ENCODE measurements at regions not wholly inside any gene's neighbourhood (a gene's known extent, or its start where the extent isn't known, plus 50 kb on each side); places are given as distances from the start of the nearest gene placed in this dataset.
"Not testable (repeated sequence)": the region's sequence is repeated elsewhere in the genome, so short reads cannot be mapped to it uniquely, and the experiment has no call there.

DNA sequence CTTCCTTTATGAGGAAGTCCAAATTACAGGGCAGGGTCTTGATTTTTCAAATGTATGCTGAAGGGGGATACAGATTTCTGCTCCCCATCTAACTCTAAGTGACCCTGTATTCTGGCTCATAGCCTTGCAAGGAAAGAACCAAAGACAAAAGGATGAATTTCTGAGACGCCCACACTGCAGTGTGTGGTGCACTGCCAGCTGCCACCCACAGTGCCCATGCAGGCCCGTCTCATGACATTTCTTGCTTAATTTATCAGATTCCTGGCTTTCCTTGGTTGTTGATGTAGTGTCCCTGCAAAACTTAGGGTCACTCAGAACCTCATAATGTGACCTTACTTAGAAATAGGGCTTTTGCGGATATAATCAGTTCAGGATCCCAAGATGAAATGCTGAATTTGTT lies 68.0 kb downstream of the CBLN4 start:
- no peak for DNase-seq (ENCODE audit: extremely low read depth, low read depth)

- no peak for DNase-seq (ENCODE audit: extremely low read depth, low read depth)
Measured at GRCh38 chr20:55936209-55936595, 69.1 kb downstream of the CBLN4 start.

- no peak for DNase-seq (ENCODE audit: extremely low read depth, low read depth)
Measured at GRCh38 chr20:55935448-55936208, 69.7 kb downstream of the CBLN4 start.

- no peak for DNase-seq (ENCODE audit: extremely low read depth, low read depth)
Measured at GRCh38 chr20:55934146-55934545, 71.2 kb downstream of the CBLN4 start.

- not testable (repeated sequence) for DNase-seq (ENCODE audit: extremely low read depth, low read depth)
Measured at GRCh38 chr20:55930876-55931275, 74.4 kb downstream of the CBLN4 start.

- no peak for DNase-seq (ENCODE audit: extremely low read depth, low read depth)
Measured at GRCh38 chr20:55928266-55928665, 77.1 kb downstream of the CBLN4 start.

- no peak for DNase-seq (ENCODE audit: extremely low read depth, low read depth)
Measured at GRCh38 chr20:55919956-55920355, 85.4 kb downstream of the CBLN4 start.

DNA sequence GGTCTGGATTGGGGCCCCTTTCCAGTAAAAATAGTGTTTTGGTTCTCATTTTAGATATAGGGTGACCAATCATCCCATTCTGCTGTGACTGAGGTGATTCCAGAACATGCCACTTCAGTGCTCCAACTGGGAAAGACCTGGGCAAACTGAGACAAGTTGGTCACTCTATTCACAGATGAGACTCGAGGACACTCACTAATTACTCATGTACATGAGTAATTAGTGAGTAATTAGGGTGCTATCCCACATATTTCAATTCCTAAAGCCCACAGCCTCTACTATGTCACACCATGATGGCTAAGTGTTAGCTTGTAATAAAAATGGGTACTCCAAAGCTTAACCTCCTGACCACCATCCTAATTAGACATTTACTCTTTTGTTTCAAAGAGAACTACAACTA lies 86.0 kb downstream of the CBLN4 start:
- DNase-seq (ENCODE audit: extremely low read depth, low read depth), result no peak

- DNase-seq (ENCODE audit: extremely low read depth, low read depth), result no peak
Measured at GRCh38 chr20:55918471-55918870, 86.8 kb downstream of the CBLN4 start.

DNA sequence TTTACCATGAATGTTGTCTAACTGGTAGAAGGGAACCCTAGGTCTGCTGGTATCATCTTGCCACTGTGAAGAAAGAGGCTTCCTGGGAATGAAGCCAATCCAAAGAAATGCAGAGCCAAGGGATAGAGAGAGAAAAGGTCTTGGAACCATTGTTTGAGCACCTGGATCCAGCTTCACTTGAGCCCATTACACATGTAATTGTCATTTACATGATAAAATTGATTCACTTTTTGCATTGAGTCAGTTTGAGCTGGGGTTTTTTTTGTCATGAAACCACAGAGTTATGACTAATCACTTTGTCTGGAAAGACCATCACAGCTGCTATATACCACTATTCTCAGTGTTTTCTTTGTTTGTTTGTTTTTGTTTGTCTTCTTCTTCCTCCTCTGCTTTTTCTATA lies 112.3 kb downstream of the CBLN4 start:
- no peak for DNase-seq (ENCODE audit: extremely low read depth, low read depth)

GRCh38 chr20:55888685-55889084 lies 116.6 kb downstream of the CBLN4 start:
- no peak for DNase-seq (ENCODE audit: extremely low read depth, low read depth)

GRCh38 chr20:55882910-55883309 lies 122.4 kb downstream of the CBLN4 start:
- no peak for DNase-seq (ENCODE audit: extremely low read depth, low read depth)

DNA sequence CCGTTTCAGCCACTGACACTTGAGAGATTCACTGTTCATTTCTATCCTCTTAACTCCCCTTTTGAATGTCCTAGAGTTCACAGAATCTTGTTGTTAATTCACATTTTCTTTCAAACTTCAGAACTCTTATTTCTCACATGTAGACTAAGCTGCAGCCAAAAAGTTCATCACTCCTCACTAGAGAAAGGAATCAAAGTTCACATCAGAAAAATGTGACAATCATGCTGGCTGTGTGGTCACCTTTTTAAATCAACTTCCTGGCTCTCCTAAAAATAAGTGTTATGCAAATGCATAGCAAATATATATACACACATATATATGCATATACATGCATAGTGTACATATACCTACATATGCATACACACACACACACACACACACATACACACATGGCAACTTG lies 123.0 kb downstream of the CBLN4 start:
- no peak for DNase-seq (ENCODE audit: extremely low read depth, low read depth)

DNA sequence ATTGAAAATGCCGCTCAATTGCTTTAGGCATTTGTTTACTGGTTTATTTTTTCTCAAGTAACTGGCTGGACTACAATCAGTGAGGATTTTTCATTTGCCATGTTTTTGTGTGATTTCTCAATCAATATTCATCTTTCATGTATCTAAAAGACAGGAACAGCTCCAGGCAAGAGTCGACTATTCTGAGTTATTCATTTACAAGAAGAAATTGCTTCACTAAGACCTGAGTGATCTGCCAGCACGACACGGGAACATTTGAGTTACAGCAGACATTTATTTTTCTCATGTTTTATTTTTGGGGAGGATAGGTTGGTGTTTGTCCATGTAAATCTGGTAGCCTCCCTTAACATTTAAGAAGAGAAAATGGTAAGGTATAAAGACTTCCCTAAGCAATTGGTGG lies 124.1 kb downstream of the CBLN4 start:
- DNase-seq (ENCODE audit: extremely low read depth, low read depth), result no peak

DNA sequence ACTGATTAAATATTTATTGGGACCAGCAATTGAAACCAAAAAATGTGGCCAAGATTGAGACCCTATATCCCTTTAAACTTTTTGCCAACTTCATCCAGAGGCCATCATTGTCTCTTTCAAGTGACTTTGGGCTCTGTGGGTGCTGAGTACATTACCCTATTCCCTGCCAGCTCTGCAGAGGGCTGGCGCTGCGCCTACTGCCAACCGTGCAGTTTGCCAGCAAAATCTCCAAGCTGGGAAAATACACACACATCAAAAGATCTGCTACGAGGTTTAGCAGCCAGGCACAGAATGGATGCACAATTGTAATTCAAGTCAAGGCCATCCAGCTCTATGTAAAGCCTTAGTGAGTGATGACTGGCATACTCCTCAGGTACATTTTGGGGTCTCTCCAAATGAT lies 125.0 kb downstream of the CBLN4 start:
- DNase-seq (ENCODE audit: extremely low read depth, low read depth), result no peak

DNA sequence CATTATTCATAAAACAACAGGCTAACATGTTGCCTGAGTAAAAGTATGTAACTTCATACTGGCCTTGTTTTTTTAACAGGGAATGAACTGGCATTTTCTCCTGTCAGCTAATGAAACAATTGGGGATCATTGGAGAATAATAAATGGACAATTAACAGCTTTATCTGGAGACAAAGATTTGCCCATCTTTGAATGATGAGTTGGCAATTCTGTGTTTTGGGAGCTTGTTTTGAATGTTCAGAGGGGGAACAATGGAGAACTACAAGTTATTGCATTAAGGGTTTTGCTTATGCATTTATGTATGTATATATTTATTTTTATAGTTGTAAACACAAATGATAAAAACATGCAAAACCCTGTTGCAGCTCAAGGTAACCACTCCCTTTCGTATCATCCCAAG lies 150.3 kb downstream of the CBLN4 start:
- no peak for DNase-seq (ENCODE audit: extremely low read depth, low read depth)

DNA sequence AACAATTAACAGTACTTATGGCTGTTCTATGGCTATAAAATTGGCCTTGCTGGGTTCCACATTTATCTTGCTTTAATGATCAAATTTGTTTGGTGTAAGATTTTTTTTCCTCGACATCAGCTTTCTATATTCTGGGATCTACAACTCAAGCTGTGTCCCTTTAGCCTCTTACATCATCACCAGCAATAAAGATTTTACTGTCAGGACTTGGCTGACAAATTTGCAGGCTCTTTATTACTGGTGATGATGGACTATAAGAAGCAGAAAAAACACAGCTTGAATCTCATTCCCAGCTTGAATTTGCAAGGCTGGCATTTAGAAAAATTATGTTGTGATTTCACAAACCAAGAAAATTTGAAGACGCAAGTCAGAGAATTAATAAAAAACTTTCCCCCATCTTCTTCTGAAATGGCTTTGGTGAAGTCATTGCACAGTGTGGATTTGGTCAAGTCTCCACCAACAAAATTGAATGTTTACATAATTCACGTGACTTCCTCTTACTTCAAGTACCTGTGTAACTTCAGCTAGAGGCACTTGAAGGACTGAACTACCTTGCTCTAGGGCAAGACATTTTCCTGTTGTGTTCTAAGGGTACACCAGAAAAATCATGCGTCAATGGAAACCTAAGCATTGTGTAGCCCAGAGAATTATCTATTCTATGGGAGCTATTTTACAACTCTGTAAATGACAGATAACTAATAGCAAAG lies 175.0 kb downstream of the CBLN4 start:
- no peak for DNase-seq (ENCODE audit: extremely low read depth, low read depth)

DNA sequence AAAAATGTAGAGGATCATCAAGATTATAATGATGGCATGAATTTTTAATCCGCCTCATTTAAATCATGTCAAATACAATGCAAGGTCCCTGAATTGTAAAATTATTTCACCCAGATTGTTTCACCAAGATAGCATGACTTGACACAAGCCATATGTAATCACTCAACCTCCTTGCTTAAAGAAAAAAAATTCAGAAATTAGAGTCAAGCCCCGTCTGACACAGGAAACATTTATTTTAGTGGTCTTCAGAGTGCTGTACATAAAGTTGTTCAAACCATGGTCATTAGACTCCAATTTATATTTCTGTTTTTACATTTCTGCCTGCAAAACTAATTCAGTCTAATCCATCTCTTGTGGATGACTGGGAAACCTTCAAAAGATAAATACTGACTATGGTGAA lies 200.2 kb downstream of the CBLN4 start:
- no peak for DNase-seq (ENCODE audit: extremely low read depth, low read depth)

GRCh38 chr20:55800552-55801245 lies 204.6 kb downstream of the CBLN4 start:
- no peak for DNase-seq (ENCODE audit: extremely low read depth, low read depth)

DNA sequence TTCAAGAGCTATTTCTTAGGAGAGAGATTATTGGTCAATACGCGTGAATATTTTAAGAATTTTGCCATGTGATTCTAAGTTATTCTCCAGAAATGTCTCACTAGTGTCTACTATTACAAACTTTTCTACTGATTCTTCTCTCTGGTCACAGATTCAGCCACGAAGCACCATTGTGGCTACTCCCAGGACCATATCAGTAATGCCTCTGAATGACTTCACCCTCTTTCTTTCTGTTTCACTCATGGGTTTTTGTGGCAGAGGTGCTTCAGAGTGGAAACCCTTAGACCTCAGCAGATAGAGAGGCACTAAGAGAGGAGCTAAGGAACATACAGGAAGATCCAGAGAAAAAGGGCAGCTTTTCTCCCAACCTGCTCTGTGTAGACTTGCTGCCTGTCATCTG lies 211.3 kb downstream of the CBLN4 start:
- DNase-seq (ENCODE audit: extremely low read depth, low read depth), result no peak

DNA sequence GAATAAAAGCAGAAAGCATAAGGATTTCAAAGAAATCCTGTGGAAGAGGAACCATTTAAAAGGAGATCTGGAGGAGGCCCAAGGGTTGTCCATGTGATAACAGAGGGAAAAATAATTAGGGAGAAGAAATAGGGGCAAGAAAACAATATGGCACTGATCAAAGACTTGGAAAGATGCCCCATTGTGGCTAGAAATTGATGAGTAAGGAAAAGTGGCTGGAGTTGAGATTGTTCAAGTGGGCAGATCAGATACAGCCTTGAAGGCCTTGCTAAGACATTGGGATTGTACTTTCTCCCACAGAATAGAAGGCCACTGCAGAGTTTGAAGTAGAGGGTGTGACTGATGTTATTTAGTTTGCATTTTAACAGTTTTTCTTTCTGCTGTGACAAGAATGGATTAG lies 213.3 kb downstream of the CBLN4 start:
- no peak for DNase-seq (ENCODE audit: extremely low read depth, low read depth)

DNA sequence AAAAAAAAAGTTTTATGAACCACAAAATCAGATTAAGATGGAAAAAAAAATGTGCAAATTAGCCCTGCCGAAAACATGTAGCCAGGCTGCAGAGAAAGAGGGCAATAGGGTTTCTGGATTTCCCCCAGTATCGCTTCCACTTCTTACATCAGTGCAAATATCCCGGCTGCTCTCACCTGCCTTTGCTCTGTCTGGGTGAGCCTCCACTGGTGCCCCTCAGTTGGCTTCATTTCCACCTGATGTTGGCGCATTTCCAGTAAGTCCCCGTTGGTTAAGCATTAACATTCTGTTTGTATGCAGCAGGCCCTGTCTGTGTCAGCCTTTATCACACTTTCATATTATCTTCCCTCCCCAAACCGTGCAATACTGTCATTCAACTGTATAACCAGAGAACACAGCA lies 215.1 kb downstream of the CBLN4 start:
- no peak for DNase-seq (ENCODE audit: extremely low read depth, low read depth)
